ENCODE measurements at regions not wholly inside any gene's neighbourhood (a gene's known extent, or its start where the extent isn't known, plus 50 kb on each side); places are given as distances from the start of the nearest gene placed in this dataset.
"Not testable (repeated sequence)": the region's sequence is repeated elsewhere in the genome, so short reads cannot be mapped to it uniquely, and the experiment has no call there.

DNA sequence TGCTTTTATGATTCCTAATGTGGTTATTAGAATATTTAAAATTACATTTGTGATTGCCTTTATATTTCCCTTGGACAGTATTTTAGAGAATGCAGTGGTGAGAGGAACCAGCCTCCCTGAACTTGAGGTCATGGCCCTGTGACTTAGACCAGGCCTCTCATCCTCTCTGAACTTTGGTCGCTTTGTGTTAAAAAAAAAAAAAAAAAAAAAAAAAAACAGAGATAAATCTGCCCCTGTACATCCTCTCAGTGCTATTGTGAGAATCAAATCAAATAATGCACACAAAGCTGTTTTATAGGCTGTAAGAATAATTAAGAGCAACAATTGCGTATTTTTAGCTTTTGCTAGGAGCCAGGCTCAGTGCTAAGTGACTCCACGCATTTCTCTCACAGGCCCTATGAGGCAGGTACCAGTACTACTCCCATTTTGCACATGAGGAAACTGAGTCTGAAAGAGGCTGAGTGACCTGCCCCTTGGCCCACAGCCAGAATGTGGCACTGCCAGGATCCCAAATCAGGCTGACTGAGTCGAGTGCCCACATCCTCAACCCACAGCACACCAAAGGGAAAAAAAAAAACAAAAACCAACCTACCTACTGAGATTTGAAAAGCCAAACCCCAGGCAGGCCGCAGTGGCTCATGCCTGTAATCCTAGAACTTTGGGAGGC lies 110.3 kb upstream of the LARP1 start:
- TF ChIP-seq, protein P1, sequence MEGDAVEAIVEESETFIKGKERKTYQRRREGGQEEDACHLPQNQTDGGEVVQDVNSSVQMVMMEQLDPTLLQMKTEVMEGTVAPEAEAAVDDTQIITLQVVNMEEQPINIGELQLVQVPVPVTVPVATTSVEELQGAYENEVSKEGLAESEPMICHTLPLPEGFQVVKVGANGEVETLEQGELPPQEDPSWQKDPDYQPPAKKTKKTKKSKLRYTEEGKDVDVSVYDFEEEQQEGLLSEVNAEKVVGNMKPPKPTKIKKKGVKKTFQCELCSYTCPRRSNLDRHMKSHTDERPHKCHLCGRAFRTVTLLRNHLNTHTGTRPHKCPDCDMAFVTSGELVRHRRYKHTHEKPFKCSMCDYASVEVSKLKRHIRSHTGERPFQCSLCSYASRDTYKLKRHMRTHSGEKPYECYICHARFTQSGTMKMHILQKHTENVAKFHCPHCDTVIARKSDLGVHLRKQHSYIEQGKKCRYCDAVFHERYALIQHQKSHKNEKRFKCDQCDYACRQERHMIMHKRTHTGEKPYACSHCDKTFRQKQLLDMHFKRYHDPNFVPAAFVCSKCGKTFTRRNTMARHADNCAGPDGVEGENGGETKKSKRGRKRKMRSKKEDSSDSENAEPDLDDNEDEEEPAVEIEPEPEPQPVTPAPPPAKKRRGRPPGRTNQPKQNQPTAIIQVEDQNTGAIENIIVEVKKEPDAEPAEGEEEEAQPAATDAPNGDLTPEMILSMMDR (IDR thresholded peaks at IDR 0.05; ENCODE audit: insufficient read depth, low read length, poor library complexity, severe bottlenecking) = no peak
- DNase-seq (ENCODE audit: extremely low read depth, insufficient read length) = no peak

DNA sequence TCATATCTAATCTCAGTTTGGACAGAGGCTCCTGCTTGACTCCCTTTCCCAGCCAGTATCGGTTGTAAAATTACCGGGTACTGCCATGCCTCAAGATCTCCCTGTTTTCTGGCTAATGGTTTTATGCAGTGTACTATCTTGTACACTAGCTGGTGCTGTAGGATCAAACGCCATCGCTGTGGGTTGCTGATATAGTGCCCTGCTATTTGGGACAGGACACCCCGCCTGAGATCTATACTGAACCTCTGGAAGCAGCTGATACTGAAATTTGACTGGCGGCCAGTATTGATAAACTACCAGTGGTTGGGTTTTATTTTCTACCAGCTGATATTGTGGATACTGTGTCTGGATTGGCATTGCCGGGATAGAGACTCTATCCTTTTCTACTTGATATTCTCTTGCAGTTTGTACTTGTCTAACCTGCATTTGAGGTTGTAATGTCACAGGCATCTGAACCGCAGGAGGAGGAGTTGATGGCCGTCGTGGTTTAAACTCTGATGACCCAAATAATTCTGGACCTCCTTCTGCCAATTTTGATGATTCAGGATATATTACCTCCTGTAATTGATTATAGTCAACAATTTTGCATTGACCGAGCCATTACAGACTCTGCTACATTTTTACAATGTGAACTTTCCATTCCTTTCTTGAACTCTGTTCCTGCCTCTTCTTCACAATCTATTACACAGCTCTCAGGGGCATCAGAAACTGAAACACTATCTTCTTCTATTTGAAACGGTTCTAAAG lies 112.5 kb upstream of the LARP1 start:
- H3K36me3 ChIP-seq (ENCODE audit: control insufficient read depth, insufficient read depth, low read length) = no peaks in the 10 kb centered on the region
- no peak for DNase-seq (ENCODE audit: extremely low read depth, insufficient read length)
- TF ChIP-seq, protein P1 (IDR thresholded peaks at IDR 0.05; ENCODE audit: insufficient read depth, low read length, poor library complexity, severe bottlenecking) = peak; percentile 65
- H3K27me3 ChIP-seq (replicated peaks; ENCODE audit: control insufficient read depth, insufficient read depth, low read length) = no peaks in the 10 kb centered on the region; the same call in 1 of the 2 replicates
- no peak overlapping the region for H3K4me3 ChIP-seq (replicated peaks; ENCODE audit: low read depth, low read length)

More for the DNA sequence above, 110.3 kb upstream of the LARP1 start:
- no peaks in the 10 kb centered on the region for H3K36me3 ChIP-seq (ENCODE audit: control insufficient read depth, insufficient read depth, low read length)
- H3K4me3 ChIP-seq (replicated peaks; ENCODE audit: low read depth, low read length) = no peak overlapping the region
- no peaks in the 10 kb centered on the region; the same call in 1 of the 2 replicates for H3K27me3 ChIP-seq (replicated peaks; ENCODE audit: control insufficient read depth, insufficient read depth, low read length)

DNA sequence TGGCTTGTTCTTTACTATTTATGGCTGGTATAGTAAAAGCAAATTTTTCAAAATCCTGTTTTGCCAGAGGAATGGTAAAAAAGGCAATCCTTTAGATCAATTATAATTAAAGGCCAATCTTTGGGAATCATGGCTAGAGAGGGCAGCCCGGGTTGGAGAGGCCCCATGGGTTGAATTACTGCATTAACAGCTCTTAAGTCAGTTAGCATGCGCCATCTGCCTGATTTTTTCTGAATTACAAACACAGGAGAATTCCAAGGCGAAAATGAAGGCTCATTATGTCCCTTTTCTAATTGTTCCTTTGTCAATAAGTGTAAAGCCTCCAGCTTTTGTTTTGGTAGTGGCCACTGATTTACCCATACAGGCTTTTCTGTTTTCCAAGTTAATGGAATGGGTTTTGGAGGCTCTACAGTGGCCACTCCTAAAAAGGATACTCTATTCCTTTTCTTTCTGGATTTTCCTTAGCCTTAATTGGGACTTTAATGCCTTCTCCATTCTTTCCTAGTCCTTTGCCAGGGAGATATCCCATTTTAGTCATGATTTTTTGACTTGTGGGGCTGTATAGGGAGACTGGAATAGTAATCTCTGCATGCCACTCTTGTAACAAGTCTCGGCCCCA lies 114.9 kb upstream of the LARP1 start:
- not testable (repeated sequence) for DNase-seq (ENCODE audit: extremely low read depth, insufficient read length); H3K27me3 ChIP-seq (replicated peaks; ENCODE audit: control insufficient read depth, insufficient read depth, low read length); H3K36me3 ChIP-seq (ENCODE audit: control insufficient read depth, insufficient read depth, low read length); H3K4me3 ChIP-seq (replicated peaks; ENCODE audit: low read depth, low read length)
- TF ChIP-seq, protein P1 (IDR thresholded peaks at IDR 0.05; ENCODE audit: insufficient read depth, low read length, poor library complexity, severe bottlenecking) = peak; percentile 37

DNA sequence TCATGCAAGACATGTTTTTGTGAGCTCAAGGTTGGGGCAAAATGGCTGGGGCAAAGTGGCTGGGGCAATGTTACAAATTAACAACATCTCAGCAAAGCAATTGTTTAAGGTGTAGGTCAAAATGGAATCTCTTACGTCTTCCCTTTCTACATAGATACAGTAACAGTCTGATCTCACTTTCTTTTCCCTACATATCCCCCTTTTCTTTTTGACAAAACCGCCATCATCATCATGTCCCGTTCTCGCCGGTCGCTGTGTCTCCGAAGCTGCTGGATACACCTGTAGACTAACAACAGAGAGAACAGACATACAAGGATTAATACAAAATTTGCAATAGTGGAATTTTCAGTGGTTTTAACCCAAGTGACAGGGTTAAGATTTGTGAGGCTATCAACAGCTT lies 118.4 kb upstream of the LARP1 start:
- H3K36me3 ChIP-seq (ENCODE audit: control insufficient read depth, insufficient read depth, low read length); H3K27me3 ChIP-seq (replicated peaks; ENCODE audit: control insufficient read depth, insufficient read depth, low read length); H3K4me3 ChIP-seq (replicated peaks; ENCODE audit: low read depth, low read length); DNase-seq (ENCODE audit: extremely low read depth, insufficient read length): not testable (repeated sequence)

DNA sequence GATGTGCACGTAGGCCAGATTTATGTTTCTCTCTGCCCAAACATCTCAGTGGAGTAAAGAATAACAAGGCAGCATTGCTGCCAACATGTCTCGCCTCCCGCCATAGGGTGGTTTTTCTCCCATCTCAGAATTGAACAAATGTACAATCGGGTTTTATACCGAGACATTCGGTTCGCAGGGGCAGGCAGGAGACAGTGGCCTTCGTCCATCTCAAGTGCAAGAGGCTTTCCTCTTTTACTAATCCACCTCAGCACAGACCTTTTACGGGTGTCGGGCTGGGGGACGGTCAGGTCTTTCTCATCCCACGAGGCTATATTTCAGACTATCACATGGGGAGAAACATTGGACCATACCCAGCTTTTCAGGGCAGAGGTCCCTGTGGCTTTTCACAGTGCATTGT lies 118.9 kb upstream of the LARP1 start:
- not testable (repeated sequence) for H3K4me3 ChIP-seq (replicated peaks; ENCODE audit: low read depth, low read length); H3K27me3 ChIP-seq (replicated peaks; ENCODE audit: control insufficient read depth, insufficient read depth, low read length); DNase-seq (ENCODE audit: extremely low read depth, insufficient read length); H3K36me3 ChIP-seq (ENCODE audit: control insufficient read depth, insufficient read depth, low read length)

DNA sequence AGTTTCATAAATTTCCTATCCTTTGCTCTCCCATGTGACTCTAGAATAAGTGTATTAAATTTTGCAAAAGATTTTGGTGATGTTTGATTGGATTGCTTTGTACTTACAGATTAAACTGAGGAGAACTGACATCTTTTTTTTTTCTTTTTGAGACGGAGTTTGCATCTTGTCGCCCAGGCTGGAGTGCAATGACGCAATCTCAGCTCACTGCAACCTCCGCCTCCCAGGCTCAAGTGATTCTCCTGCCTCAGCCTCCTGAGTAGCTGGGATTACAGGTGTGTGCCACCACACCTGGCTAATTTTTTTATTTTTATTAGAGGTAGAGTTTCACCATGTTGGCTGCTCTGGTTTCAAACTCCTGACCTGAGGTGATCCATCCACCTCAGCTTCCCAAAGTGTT lies 121.4 kb upstream of the LARP1 start:
- H3K27me3 ChIP-seq (replicated peaks; ENCODE audit: control insufficient read depth, insufficient read depth, low read length); DNase-seq (ENCODE audit: extremely low read depth, insufficient read length); H3K4me3 ChIP-seq (replicated peaks; ENCODE audit: low read depth, low read length); H3K36me3 ChIP-seq (ENCODE audit: control insufficient read depth, insufficient read depth, low read length): not testable (repeated sequence)

DNA sequence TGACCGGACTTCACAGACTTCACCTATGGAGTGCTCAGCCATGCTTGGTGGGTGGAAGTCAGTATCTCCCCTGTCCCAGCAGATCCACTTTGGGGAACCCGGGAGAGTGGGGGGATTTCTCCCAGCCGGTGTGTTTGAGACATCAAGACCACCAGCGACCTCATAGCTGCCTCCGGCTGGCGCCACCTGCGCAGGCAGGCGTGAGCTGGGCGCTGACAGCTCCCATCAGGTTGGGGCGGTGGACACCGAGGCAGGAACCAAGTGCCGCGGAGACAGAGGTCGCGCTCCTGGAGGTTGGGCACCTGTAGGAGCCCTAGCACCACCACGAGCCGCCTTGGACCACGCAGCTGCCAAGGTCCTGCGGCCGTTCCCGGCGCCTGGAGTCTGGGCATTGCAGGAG lies 124.0 kb upstream of the LARP1 start:
- no peak overlapping the region for H3K4me3 ChIP-seq (replicated peaks; ENCODE audit: low read depth, low read length)
- no peaks in the 10 kb centered on the region for H3K36me3 ChIP-seq (ENCODE audit: control insufficient read depth, insufficient read depth, low read length)
- H3K27me3 ChIP-seq (replicated peaks; ENCODE audit: control insufficient read depth, insufficient read depth, low read length) = no peaks in the 10 kb centered on the region
- TF ChIP-seq, protein P1 (IDR thresholded peaks at IDR 0.05; ENCODE audit: insufficient read depth, low read length, poor library complexity, severe bottlenecking) = no peak
- no peak for DNase-seq (ENCODE audit: extremely low read depth, insufficient read length)

Measured in GM06990 (cell line).